Fibroblast of skin of left biceps (primary cell): ENCODE measurements at regions not wholly inside any gene's neighbourhood (a gene's known extent, or its start where the extent isn't known, plus 50 kb on each side); places are given as distances from the start of the nearest gene placed in this dataset.
"Not testable (repeated sequence)": the region's sequence is repeated elsewhere in the genome, so short reads cannot be mapped to it uniquely, and the experiment has no call there.

Source experiments
- DNase-seq, 2 experiments: peaks; one replicate each; pipeline ENCODE4 v3.0.0-alpha.2; 2013; ENCODE audit warnings: low read depth in 2 of 2

- DNase-seq = no peak
These were observed 1073.9 kb downstream of the GRM8 start for GRCh38 chr7:126178865-126179264.

DNA sequence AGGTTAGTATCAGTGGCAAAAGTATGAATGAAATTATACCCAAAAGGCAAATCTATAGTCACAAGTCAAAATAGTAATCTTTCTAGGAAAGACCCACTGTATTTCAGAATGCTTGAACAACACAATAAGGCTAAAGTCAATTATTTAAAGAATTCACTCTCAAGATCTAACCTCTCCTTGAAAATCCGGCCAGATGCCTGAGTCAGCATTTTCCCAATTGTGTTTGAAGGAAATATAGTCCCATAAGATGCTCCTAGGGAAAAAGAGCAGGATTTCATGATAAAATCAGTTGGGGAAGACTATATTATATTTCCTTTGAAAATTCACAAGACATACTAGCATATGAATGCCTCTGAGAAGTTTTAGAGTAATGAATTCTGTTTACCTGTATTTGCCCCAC lies 1075.0 kb downstream of the GRM8 start:
- no peak for DNase-seq

DNA sequence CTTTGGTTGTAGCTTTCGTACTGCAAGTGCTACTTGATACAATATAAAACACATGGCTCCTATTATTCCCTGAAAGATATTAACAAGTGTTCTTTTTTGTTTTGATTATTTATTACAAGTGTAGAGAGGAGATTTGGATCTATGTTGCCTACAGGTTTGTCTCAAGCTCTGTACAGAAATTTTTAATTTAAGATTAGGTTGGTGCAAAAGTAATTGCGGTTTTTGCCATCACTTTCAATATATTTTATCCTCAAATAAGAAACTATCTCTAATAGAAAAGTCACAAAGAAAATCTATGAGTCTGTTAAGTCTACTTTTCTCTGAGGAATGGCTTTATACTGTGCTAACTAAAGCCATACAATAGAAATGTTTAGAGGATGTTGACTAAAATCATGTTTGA lies 1086.1 kb downstream of the GRM8 start:
- DNase-seq = no peak

- DNase-seq = no peak
These were observed 1089.1 kb downstream of the GRM8 start for GRCh38 chr7:126163647-126164046.

- no peak for DNase-seq
These were observed 1095.3 kb downstream of the GRM8 start for GRCh38 chr7:126157391-126157790.

GRCh38 chr7:126150278-126150958 lies 1102.3 kb downstream of the GRM8 start:
- no peak for DNase-seq

DNA sequence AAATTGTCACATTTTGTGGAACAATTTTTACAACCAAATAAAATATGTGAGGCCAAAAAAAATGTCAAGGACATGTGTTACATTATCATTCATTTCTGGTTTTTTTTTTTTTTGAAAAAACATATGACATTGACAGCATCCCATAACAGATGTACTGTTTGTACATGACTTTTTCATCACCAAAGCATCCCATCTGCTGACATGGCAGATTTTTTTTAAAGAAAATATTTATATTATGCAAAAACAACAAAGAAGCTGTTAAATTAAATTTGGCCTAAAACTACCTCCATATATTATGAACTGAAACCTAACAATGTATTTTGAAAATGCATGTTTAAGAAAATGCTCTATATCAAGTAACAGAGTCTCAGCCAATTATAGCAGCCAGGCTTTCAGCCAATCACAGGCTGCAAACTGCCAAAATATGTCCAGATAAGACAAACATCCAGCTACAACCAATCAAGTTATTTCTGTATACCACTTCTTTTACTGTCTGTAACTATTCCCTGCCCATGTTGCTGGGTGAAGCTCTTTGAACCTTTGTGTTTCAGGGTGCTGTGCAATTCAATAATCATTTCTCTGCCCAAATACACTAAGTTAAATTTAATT lies 1111.8 kb downstream of the GRM8 start:
- DNase-seq = no peak

DNA sequence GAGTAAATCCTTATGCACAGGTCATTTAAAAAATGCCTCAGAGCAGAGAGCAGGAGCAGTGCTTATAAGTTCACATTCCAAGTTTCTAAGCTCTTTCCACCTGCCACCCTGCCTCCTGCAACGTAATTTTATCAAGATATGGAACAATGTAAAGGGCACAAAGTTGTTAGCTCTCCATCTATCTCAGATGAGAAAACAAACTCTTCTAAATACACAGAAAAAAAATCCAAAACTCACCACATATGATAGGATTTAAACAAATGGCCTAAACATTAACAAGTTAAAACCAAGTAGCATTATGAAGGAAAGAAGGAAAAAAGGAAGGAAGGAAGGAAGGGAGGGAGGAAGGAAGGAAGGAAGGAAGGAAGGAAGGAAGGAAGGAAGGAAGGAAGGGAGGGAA lies 1132.8 kb downstream of the GRM8 start:
- no peak for DNase-seq

- DNase-seq = no peak
These were observed 1149.2 kb downstream of the GRM8 start for GRCh38 chr7:126103582-126103981.

DNA sequence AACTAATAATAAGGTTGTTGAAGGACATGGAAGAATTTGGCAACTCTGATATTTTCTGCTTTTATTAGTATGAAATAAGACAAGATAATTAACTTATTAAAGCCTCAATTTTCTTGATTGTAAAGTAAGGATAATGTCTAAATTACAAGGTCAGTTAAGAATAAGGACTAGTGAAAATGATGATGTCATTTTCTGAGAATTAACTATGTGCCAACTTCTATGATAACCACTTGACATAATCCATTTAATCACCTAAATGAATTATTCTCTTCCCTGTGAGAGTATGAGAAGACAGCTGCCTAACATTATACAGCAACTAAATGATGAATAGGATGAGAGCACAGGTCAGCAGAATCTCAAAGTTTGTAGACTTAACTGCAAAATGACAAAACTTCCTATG lies 1153.4 kb upstream of the POT1 start:
- no peak for DNase-seq

GRCh38 chr7:126079581-126079980 lies 1150.0 kb upstream of the POT1 start:
- DNase-seq = no peak

DNA sequence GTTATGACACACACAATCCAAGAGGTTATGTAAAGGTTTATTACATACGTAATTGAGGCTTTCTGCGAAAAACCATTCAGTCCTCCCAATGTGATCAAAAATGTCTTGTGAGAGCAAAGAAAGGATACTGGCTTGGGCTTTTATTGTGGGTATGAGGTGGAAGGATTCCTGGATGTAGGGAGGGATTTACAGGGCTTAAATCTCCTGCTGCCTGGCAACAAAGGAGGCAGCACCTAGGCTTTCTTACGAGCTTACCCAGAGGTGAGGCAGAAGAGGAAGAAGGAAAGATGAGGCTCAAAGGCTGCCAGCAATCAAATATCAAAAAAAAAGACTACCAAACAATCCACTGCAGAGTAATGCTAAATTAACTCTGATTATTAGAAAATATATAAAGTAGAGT lies 1149.5 kb upstream of the POT1 start:
- DNase-seq = no peak

DNA sequence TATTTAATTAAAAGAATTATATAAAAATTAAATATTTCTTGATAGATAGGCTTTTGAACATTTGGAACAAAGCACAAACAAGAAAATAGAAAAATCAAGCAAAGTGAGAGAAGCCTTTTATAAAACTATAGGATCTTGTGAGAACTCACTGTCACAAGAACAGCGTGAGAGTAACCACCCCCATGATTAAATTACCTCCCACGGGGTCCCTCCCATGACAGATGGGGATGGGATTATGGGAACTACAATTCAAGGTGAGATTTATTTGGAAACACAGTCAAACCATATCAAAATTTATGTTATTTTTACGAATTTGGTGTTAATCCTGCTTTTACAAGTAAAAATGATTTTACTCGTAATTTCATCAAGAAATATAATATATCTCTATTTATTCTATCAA lies 1136.1 kb upstream of the POT1 start:
- no peak for DNase-seq

DNA sequence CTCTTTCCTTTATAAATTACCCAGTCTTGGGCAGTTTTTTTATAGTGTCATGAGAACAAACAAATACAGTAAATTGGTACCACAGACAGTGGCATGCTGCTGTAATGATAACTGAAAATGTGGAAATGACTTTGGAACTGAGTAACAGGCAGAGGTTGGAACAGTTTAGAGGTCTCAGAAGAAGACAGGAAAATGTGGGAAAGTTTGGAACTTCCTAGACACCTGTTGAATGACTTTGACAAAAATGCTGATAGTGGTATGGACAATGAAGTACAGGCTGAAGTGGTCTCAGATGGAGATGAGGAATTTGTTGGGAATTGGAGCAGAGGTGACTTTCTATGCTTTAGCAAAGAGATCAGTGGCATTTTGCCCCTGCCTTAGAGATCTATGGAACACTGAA lies 1128.4 kb upstream of the POT1 start:
- DNase-seq = no peak

GRCh38 chr7:126056613-126057012 lies 1127.0 kb upstream of the POT1 start:
- DNase-seq = not testable (repeated sequence)

GRCh38 chr7:126052229-126052628 lies 1122.6 kb upstream of the POT1 start:
- DNase-seq = no peak

DNA sequence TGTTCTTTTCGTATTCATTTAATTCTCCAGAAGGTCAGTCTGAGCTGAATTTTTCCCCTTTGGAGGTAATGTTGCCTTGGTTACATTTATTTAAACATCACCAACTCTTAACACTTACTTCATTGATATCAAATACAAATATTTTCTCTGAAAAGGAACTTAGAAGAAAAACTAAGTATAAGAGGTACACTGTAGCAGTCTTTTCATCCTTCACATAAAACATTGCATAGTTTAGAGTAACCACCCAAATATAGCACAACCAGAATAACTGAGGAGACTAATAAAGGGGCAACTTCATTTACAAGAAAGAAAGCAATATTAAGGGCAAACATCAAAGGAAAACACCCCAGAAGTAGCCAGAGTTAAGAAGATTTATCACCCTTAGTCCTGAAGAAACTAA lies 1115.0 kb upstream of the POT1 start:
- no peak for DNase-seq

DNA sequence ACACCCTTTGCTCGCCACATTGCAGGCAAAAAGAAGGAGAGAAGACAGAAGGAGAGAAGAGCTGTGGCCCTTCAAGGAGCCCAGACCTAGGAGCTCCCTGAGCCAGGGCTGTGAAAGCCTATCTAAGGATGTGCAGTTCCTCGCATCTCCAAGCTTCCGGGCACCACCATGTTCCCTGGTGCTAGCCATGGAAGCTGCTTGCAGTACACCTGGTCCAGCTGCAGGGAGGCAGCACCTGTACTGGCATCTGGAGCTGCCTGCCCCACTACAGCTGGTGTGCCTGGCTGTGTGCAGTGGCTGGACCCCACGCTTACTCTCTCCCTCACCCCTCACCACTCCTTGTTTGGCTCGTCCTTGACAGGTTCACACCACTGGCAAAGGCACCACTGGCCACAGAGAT lies 1111.8 kb upstream of the POT1 start:
- no peak for DNase-seq

DNA sequence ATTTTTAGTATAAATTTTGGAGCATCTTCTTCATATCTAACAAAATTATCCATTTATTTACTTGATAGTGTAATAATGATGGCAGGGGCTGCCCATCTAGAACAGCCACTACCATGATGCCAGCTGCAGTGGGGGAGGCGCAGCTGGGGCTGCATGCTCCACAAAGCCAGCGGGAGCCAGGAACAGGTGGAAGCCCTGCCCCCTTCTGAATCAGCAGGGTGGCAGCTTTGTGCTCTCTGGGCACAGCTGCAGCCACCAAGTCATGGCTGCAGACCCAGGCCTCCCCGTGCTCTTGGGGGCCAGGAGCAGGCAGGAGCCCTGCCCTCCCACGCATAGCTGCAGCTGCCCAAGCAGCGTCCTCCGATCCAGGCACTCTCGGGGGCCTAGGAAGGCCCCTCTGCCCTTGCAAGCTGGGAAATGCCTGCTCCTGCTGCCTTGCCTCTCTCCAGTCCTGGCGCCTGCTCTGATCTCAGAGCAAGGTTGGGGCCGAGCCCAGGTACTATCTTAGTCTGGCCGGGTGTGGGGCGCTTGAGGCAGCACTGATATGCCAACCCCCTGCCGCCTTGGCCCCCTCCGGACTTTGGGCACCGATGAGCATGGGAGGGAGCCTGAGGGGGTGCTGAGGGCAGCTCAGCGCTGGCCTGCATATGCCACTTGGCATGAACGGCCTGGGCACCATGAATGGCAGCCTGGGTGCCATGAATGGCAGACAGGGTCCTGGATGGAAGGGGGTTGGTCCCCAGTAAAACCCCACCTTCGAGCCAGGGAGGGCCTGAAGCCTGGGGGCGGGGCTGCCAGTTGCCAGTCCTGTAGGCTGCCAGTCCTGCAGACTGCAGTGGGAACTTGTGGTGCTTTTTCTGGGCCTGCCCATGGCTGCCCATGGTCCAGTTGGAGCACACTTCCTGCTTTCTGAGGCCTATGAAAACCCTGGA lies 1110.8 kb upstream of the POT1 start:
- DNase-seq = no peak

DNA sequence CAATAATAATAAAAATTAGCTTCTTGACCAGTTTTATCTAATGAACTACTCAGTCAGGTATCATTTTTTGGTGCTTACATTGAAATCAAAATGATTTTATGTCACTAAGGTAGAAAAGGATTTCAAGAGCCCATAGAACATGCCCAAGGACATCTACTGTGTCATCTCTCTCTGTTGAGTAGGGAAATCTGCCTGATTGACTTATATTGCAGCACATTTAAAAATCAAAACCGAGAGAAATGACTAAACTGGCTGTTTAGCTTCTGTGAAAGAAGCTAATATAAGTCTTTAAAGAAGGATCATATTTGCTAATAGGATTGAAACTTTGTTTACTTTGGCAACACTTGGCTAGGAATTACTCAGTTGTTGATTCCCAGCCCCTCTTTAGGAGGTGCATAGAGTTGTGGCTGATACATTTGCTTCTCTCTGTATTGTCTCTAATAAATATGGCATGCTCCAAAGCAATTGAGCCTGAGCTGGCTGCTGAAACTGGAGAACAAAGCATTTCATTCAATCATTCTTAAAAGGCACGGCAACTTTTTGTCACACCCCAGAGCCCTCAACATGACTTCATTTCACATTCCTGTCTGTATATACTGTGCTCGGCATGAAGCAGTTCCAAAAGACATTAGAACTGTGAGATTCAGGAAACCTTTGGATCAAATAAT lies 1096.9 kb upstream of the POT1 start:
- no peak for DNase-seq

DNA sequence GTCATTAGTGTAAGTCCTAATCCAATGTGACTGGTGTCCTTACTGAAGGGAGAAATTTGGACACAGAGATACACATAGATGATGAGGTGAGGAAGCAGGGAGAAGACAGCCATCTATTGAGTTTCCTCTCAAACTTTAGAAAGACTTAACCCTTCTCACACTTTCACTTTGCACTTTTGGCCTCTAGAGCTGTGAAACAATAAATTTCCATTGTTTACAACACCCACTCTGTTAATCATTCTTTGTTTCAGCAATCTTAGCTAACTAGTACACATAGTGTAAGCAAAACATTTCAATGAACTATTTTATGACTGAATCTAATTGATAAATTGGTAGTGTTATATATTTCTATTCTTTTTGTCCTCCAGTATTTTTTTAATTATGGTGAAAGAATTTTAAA lies 1092.8 kb upstream of the POT1 start:
- no peak for DNase-seq

GRCh38 chr7:126016722-126017121 lies 1087.1 kb upstream of the POT1 start:
- DNase-seq = no peak
